ENCODE measurements at regions not wholly inside any gene's neighbourhood (a gene's known extent, or its start where the extent isn't known, plus 50 kb on each side); places are given as distances from the start of the nearest gene placed in this dataset.

GRCh38 chr4:144851948-144852347, 206.0 kb downstream of the HHIP start (continued):
- TF ChIP-seq CHD7 (IDR thresholded peaks at IDR 0.05; ENCODE audit: insufficient replicate concordance, low read length) (no peak), EP300 (IDR thresholded peaks at IDR 0.05; ENCODE audit: borderline replicate concordance in 1 of 2, low read depth in 2 of 2, low read length in 2 of 2) (no peak), RXRA (IDR thresholded peaks at IDR 0.05; ENCODE audit: insufficient read depth, low read depth, low read length) (no peak), GTF2F1 (IDR thresholded peaks at IDR 0.05; ENCODE audit: borderline replicate concordance, low read depth, low read length) (no peak), RBBP5 (IDR thresholded peaks at IDR 0.05; ENCODE audit: borderline replicate concordance, low read depth, low read length) (no peak), SP4 (IDR thresholded peaks at IDR 0.05; ENCODE audit: low read length) (no peak), TAF7 (optimal IDR thresholded peaks at IDR 0.05; ENCODE audit: borderline replicate concordance, low read depth, low read length) (no peak), NRF1 (IDR thresholded peaks at IDR 0.05; ENCODE audit: low read depth, low read length) (no peak), POLR2AphosphoS5 (IDR thresholded peaks at IDR 0.05; ENCODE audit: low read depth, low read length) (no peak), EZH2 (IDR thresholded peaks at IDR 0.05; ENCODE audit: low read depth, low read length, severe bottlenecking) (no peak), SAP30 (IDR thresholded peaks at IDR 0.05; ENCODE audit: insufficient read depth, insufficient replicate concordance, low read length) (no peak), KDM4A (IDR thresholded peaks at IDR 0.05; ENCODE audit: low read depth, low read length, severe bottlenecking) (no peak)
